ENCODE measurements at regions not wholly inside any gene's neighbourhood (a gene's known extent, or its start where the extent isn't known, plus 50 kb on each side); places are given as distances from the start of the nearest gene placed in this dataset.

GRCh38 chr1:226476066-226476465 is 68.2 kb upstream of the PARP1 start:
- Histone ChIP-seq H3K79me2 (ENCODE audit: control insufficient read depth, insufficient read depth, low read length, unreplicated experiment) (no peaks in the 10 kb centered on the region), H3K36me3 (ENCODE audit: insufficient read depth, low read length) (no peaks in the 10 kb centered on the region), H3K27me3 (ENCODE audit: insufficient read depth, low read length) (peaks cover 73% of the 10 kb centered on the region), H3K27ac (ENCODE audit: low read depth, low read length) (no peak overlapping the region), H3K4me1 (ENCODE audit: control insufficient read depth, insufficient read depth, low read length, unreplicated experiment) (no peaks in the 10 kb centered on the region), H2AFZ (ENCODE audit: low read length, unreplicated experiment) (no peak overlapping the region), H3K4me3 (ENCODE audit: low read depth, low read length) (no peak overlapping the region)

- no peaks in the 10 kb centered on the region for H3K36me3 ChIP-seq (ENCODE audit: insufficient read depth, low read length)
- H3K27me3 ChIP-seq (ENCODE audit: insufficient read depth, low read length) = peaks cover 74% of the 10 kb centered on the region
- H2AFZ ChIP-seq (ENCODE audit: low read length, unreplicated experiment) = no peak overlapping the region
- no peaks in the 10 kb centered on the region for H3K79me2 ChIP-seq (ENCODE audit: control insufficient read depth, insufficient read depth, low read length, unreplicated experiment)
- no peak overlapping the region for H3K4me3 ChIP-seq (ENCODE audit: low read depth, low read length)
- H3K4me1 ChIP-seq (ENCODE audit: control insufficient read depth, insufficient read depth, low read length, unreplicated experiment) = no peaks in the 10 kb centered on the region
- no peak overlapping the region for H3K27ac ChIP-seq (ENCODE audit: low read depth, low read length)
Measured at GRCh38 chr1:226476648-226477319, 68.9 kb upstream of the PARP1 start.

- Histone ChIP-seq H3K4me3 (ENCODE audit: low read depth, low read length) (no peak overlapping the region), H3K79me2 (ENCODE audit: control insufficient read depth, insufficient read depth, low read length, unreplicated experiment) (no peaks in the 10 kb centered on the region), H3K36me3 (ENCODE audit: insufficient read depth, low read length) (no peaks in the 10 kb centered on the region), H3K4me1 (ENCODE audit: control insufficient read depth, insufficient read depth, low read length, unreplicated experiment) (no peaks in the 10 kb centered on the region), H3K27me3 (ENCODE audit: insufficient read depth, low read length) (peaks cover 79% of the 10 kb centered on the region), H2AFZ (ENCODE audit: low read length, unreplicated experiment) (no peak overlapping the region), H3K27ac (ENCODE audit: low read depth, low read length) (no peak overlapping the region)
Measured at GRCh38 chr1:226479474-226479873, 69.1 kb upstream of the STUM start.

GRCh38 chr1:226480461-226480860 is 68.1 kb upstream of the STUM start:
- no peak overlapping the region for H2AFZ ChIP-seq (ENCODE audit: low read length, unreplicated experiment)
- no peaks in the 10 kb centered on the region for H3K36me3 ChIP-seq (ENCODE audit: insufficient read depth, low read length)
- no peaks in the 10 kb centered on the region for H3K4me1 ChIP-seq (ENCODE audit: control insufficient read depth, insufficient read depth, low read length, unreplicated experiment)
- H3K79me2 ChIP-seq (ENCODE audit: control insufficient read depth, insufficient read depth, low read length, unreplicated experiment) = no peaks in the 10 kb centered on the region
- peaks cover 79% of the 10 kb centered on the region for H3K27me3 ChIP-seq (ENCODE audit: insufficient read depth, low read length)
- H3K27ac ChIP-seq (ENCODE audit: low read depth, low read length) = no peak overlapping the region
- H3K4me3 ChIP-seq (ENCODE audit: low read depth, low read length) = no peak overlapping the region

- Histone ChIP-seq H3K4me1 (ENCODE audit: control insufficient read depth, insufficient read depth, low read length, unreplicated experiment) (no peaks in the 10 kb centered on the region), H3K27ac (ENCODE audit: low read depth, low read length) (no peak overlapping the region), H3K27me3 (ENCODE audit: insufficient read depth, low read length) (peaks cover 83% of the 10 kb centered on the region), H2AFZ (ENCODE audit: low read length, unreplicated experiment) (no peak overlapping the region), H3K79me2 (ENCODE audit: control insufficient read depth, insufficient read depth, low read length, unreplicated experiment) (no peaks in the 10 kb centered on the region), H3K4me3 (ENCODE audit: low read depth, low read length) (no peak overlapping the region), H3K36me3 (ENCODE audit: insufficient read depth, low read length) (no peaks in the 10 kb centered on the region)
Measured at GRCh38 chr1:226481133-226481532, 67.4 kb upstream of the STUM start.

GRCh38 chr1:226482196-226482595 is 66.4 kb upstream of the STUM start:
- Histone ChIP-seq H3K27ac (ENCODE audit: low read depth, low read length) (no peak overlapping the region), H3K36me3 (ENCODE audit: insufficient read depth, low read length) (no peaks in the 10 kb centered on the region), H3K4me1 (ENCODE audit: control insufficient read depth, insufficient read depth, low read length, unreplicated experiment) (no peaks in the 10 kb centered on the region), H3K4me3 (ENCODE audit: low read depth, low read length) (no peak overlapping the region), H2AFZ (ENCODE audit: low read length, unreplicated experiment) (no peak overlapping the region), H3K79me2 (ENCODE audit: control insufficient read depth, insufficient read depth, low read length, unreplicated experiment) (no peaks in the 10 kb centered on the region), H3K27me3 (ENCODE audit: insufficient read depth, low read length) (peaks cover 85% of the 10 kb centered on the region)

GRCh38 chr1:226482975-226483700 is 65.4 kb upstream of the STUM start:
- peaks cover 88% of the 10 kb centered on the region for H3K27me3 ChIP-seq (ENCODE audit: insufficient read depth, low read length)
- no peak overlapping the region for H3K4me3 ChIP-seq (ENCODE audit: low read depth, low read length)
- H3K4me1 ChIP-seq (ENCODE audit: control insufficient read depth, insufficient read depth, low read length, unreplicated experiment) = no peaks in the 10 kb centered on the region
- H3K79me2 ChIP-seq (ENCODE audit: control insufficient read depth, insufficient read depth, low read length, unreplicated experiment) = no peaks in the 10 kb centered on the region
- H3K27ac ChIP-seq (ENCODE audit: low read depth, low read length) = no peak overlapping the region
- H2AFZ ChIP-seq (ENCODE audit: low read length, unreplicated experiment) = no peak overlapping the region
- H3K36me3 ChIP-seq (ENCODE audit: insufficient read depth, low read length) = no peaks in the 10 kb centered on the region

GRCh38 chr1:226485192-226485591 is 63.4 kb upstream of the STUM start:
- Histone ChIP-seq H3K27ac (ENCODE audit: low read depth, low read length) (no peak overlapping the region), H3K4me1 (ENCODE audit: control insufficient read depth, insufficient read depth, low read length, unreplicated experiment) (no peaks in the 10 kb centered on the region), H3K27me3 (ENCODE audit: insufficient read depth, low read length) (peaks cover 97% of the 10 kb centered on the region), H3K79me2 (ENCODE audit: control insufficient read depth, insufficient read depth, low read length, unreplicated experiment) (no peaks in the 10 kb centered on the region), H3K4me3 (ENCODE audit: low read depth, low read length) (no peak overlapping the region), H2AFZ (ENCODE audit: low read length, unreplicated experiment) (no peak overlapping the region), H3K36me3 (ENCODE audit: insufficient read depth, low read length) (no peaks in the 10 kb centered on the region)

GRCh38 chr1:226486161-226486560 is 62.4 kb upstream of the STUM start:
- no peaks in the 10 kb centered on the region for H3K79me2 ChIP-seq (ENCODE audit: control insufficient read depth, insufficient read depth, low read length, unreplicated experiment)
- no peak overlapping the region for H3K27ac ChIP-seq (ENCODE audit: low read depth, low read length)
- no peak overlapping the region for H3K4me3 ChIP-seq (ENCODE audit: low read depth, low read length)
- peaks cover 94% of the 10 kb centered on the region for H3K27me3 ChIP-seq (ENCODE audit: insufficient read depth, low read length)
- no peak overlapping the region for H2AFZ ChIP-seq (ENCODE audit: low read length, unreplicated experiment)
- H3K36me3 ChIP-seq (ENCODE audit: insufficient read depth, low read length) = no peaks in the 10 kb centered on the region
- H3K4me1 ChIP-seq (ENCODE audit: control insufficient read depth, insufficient read depth, low read length, unreplicated experiment) = no peaks in the 10 kb centered on the region

- Histone ChIP-seq H3K4me3 (ENCODE audit: low read depth, low read length) (no peak overlapping the region), H2AFZ (ENCODE audit: low read length, unreplicated experiment) (no peak overlapping the region), H3K4me1 (ENCODE audit: control insufficient read depth, insufficient read depth, low read length, unreplicated experiment) (no peaks in the 10 kb centered on the region), H3K27ac (ENCODE audit: low read depth, low read length) (no peak overlapping the region), H3K36me3 (ENCODE audit: insufficient read depth, low read length) (no peaks in the 10 kb centered on the region), H3K27me3 (ENCODE audit: insufficient read depth, low read length) (peaks cover 81% of the 10 kb centered on the region), H3K79me2 (ENCODE audit: control insufficient read depth, insufficient read depth, low read length, unreplicated experiment) (no peaks in the 10 kb centered on the region)
Measured at GRCh38 chr1:226487921-226488320, 60.6 kb upstream of the STUM start.

Measured in ACC112 (cell line).